ENCODE measurements at regions not wholly inside any gene's neighbourhood (a gene's known extent, or its start where the extent isn't known, plus 50 kb on each side); places are given as distances from the start of the nearest gene placed in this dataset.

GRCh38 chr14:54253195-54253947 is 143.4 kb upstream of the CDKN3 start:
- H3K79me2 ChIP-seq (ENCODE audit: control insufficient read depth, insufficient read depth, low read length) = no peaks in the 10 kb centered on the region
- no peaks in the 10 kb centered on the region for H4K20me1 ChIP-seq (ENCODE audit: control insufficient read depth, extremely low read depth, insufficient read depth, low read length)
- H3K4me1 ChIP-seq (ENCODE audit: control insufficient read depth, extremely low read depth, insufficient read depth, low read length) = peaks cover 30% of the 10 kb centered on the region
- no peaks in the 10 kb centered on the region for H3K36me3 ChIP-seq (ENCODE audit: control insufficient read depth in 2 of 2, extremely low read depth in 1 of 2, insufficient read depth in 2 of 2, low read length in 2 of 2)
- H3K27ac ChIP-seq (ENCODE audit: control insufficient read depth, insufficient read depth, low read length) = peak overlapping the region; percentile 63
- DNase-seq (ENCODE audit: low read depth, low spot score) (peak; percentile 81), FAIRE-seq (peak; percentile 97)
- TF ChIP-seq EZH2 (IDR thresholded peaks at IDR 0.05; ENCODE audit: low read length) (no peak), CTCF (optimal IDR thresholded peaks at IDR 0.05 in 1 of 3, IDR thresholded peaks at IDR 0.05 in 1 of 3, conservative IDR thresholded peaks at IDR 0.05 in 1 of 3; ENCODE audit: extremely low read depth in 1 of 3, insufficient read depth in 2 of 3, low read length in 3 of 3) (no peak)
- dilution Hi-C loops (cut with MboI; ENCODE audit: extremely low pct_ligation_motif_present, low sequenced_read_pairs) = no loop called here
- no peak overlapping the region for H3K4me3 ChIP-seq (ENCODE audit: control insufficient read depth in 2 of 3, extremely low read depth in 1 of 3, insufficient read depth in 2 of 3, low read depth in 1 of 3, low read length in 3 of 3)
- H3K9ac ChIP-seq (ENCODE audit: control insufficient read depth, extremely low read depth, insufficient read depth, low read length) = no peak overlapping the region
- H3K4me2 ChIP-seq (ENCODE audit: control insufficient read depth, extremely low read depth, insufficient read depth, low read depth, low read length) = peak overlapping the region; percentile 49
- no peaks in the 10 kb centered on the region for H3K9me3 ChIP-seq (ENCODE audit: control insufficient read depth, low read depth, low read length)
- H3K27me3 ChIP-seq (ENCODE audit: control insufficient read depth, extremely low read depth, insufficient read depth, low read length) = no peaks in the 10 kb centered on the region
- peak overlapping the region; percentile 51 for H2AFZ ChIP-seq (ENCODE audit: control insufficient read depth, low read length)
- no peaks in the 10 kb centered on the region for H3K9me1 ChIP-seq (ENCODE audit: control insufficient read depth, extremely low read depth, insufficient read depth, low read length)

- DNase-seq (ENCODE audit: low read depth, low spot score) (no peak), FAIRE-seq (no peak)
- Histone ChIP-seq H3K36me3 (ENCODE audit: control insufficient read depth in 2 of 2, extremely low read depth in 1 of 2, insufficient read depth in 2 of 2, low read length in 2 of 2) (no peaks in the 10 kb centered on the region), H3K4me1 (ENCODE audit: control insufficient read depth, extremely low read depth, insufficient read depth, low read length) (peaks cover 30% of the 10 kb centered on the region), H3K4me3 (ENCODE audit: control insufficient read depth in 2 of 3, extremely low read depth in 1 of 3, insufficient read depth in 2 of 3, low read depth in 1 of 3, low read length in 3 of 3) (no peak overlapping the region), H3K27me3 (ENCODE audit: control insufficient read depth, extremely low read depth, insufficient read depth, low read length) (no peaks in the 10 kb centered on the region), H4K20me1 (ENCODE audit: control insufficient read depth, extremely low read depth, insufficient read depth, low read length) (no peaks in the 10 kb centered on the region), H3K9ac (ENCODE audit: control insufficient read depth, extremely low read depth, insufficient read depth, low read length) (no peak overlapping the region), H3K4me2 (ENCODE audit: control insufficient read depth, extremely low read depth, insufficient read depth, low read depth, low read length) (no peak overlapping the region), H3K27ac (ENCODE audit: control insufficient read depth, insufficient read depth, low read length) (no peak overlapping the region), H3K9me3 (ENCODE audit: control insufficient read depth, low read depth, low read length) (no peaks in the 10 kb centered on the region), H3K79me2 (ENCODE audit: control insufficient read depth, insufficient read depth, low read length) (no peaks in the 10 kb centered on the region), H3K9me1 (ENCODE audit: control insufficient read depth, extremely low read depth, insufficient read depth, low read length) (no peaks in the 10 kb centered on the region), H2AFZ (ENCODE audit: control insufficient read depth, low read length) (no peak overlapping the region)
- TF ChIP-seq CTCF (optimal IDR thresholded peaks at IDR 0.05 in 1 of 3, IDR thresholded peaks at IDR 0.05 in 1 of 3, conservative IDR thresholded peaks at IDR 0.05 in 1 of 3; ENCODE audit: extremely low read depth in 1 of 3, insufficient read depth in 2 of 3, low read length in 3 of 3) = no peak
- TF ChIP-seq EZH2 (IDR thresholded peaks at IDR 0.05; ENCODE audit: low read length) = no peak
- dilution Hi-C loops (cut with MboI; ENCODE audit: extremely low pct_ligation_motif_present, low sequenced_read_pairs) = no loop called here
Measured at GRCh38 chr14:54256156-54256555, 140.7 kb upstream of the CDKN3 start.
